ENCODE measurements at regions not wholly inside any gene's neighbourhood (a gene's known extent, or its start where the extent isn't known, plus 50 kb on each side); places are given as distances from the start of the nearest gene placed in this dataset.

DNA sequence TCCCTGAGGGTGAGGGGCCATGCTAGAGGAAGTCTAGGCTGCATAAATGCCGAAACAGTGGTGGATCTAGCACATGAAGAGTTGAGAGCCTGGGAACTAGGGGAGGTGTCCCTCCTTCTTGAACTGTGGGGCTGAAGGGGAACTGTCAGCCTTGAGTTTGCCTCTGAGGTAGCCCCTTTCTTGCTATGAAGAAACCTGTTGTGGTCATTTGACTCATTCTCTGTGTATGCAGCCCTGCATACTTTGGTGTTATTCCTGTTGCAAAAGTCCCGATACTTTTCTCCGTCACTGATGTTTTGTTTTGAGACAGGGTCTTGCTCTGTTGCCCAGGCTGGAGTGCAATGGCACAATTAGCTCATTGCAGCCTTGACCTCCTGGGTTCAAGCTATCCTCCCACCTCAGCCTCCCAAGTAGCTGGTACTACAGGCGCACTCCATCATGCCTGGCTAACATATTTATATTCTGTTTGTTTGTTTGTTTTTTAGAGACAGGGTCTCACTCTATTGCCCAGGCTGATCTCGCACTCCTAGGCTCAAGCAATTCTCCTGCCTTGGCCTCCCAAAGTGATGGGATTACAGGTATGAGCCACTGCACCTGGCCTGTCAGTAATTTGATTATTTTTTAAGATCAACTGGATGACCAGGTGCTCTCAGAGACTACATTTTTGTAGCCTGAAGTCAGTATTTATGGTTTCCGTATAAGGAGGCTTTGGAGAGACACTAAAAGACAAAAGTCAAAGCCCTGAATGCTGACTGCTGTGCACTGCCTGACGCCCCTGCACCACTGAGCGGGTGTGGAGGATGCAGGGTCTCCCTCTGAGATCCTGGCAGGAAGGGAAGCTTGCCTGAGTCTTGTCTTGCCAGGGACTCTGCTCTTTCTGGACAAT lies 86.2 kb upstream of the KCNK12 start:
- TF ChIP-seq CTCF (conservative IDR thresholded peaks at IDR 0.05; ENCODE audit: low read length) (no peak), EZH2phosphoT487 (IDR thresholded peaks at IDR 0.05; ENCODE audit: borderline replicate concordance) (no peak)

Measured in Loucy (cell line).